Upper lobe of left lung (tissue), 4 donors: ENCODE measurements at regions not wholly inside any gene's neighbourhood (a gene's known extent, or its start where the extent isn't known, plus 50 kb on each side); places are given as distances from the start of the nearest gene placed in this dataset.

ENCODE experiments used
- EP300 ChIP-seq, 4 donors: sonication (generic); formaldehyde crosslinking; IDR thresholded peaks; one replicate each; pipeline ENCODE4 v1.5.1; 2017; ENCODE audit warnings: antibody characterized with exemption in 4 of 4, control low read depth in 2 of 4
- POLR2A ChIP-seq, 4 donors: fragments of 450-650 bp; IDR thresholded peaks; one replicate each; pipeline ENCODE4 v1.5.1; 2016 to 2017; ENCODE audit warnings: antibody characterized with exemption in 4 of 4, mild to moderate bottlenecking in 2 of 4
- POLR2AphosphoS5 ChIP-seq, 2 donors: sonication (generic); formaldehyde crosslinking; IDR thresholded peaks; one replicate each; pipeline ENCODE4 v1.5.1; 2017; ENCODE audit warnings: antibody characterized with exemption in 2 of 2
- TF ChIP-seq, protein P1 (sequence below), 6 experiments: fragments of 450-650 bp in 4 of 6; fragments of 200-600 bp in 2 of 6; sonication (generic) in 2 of 6; IDR thresholded peaks; one replicate each; pipeline ENCODE4 v1.5.1; 2016 to 2019; ENCODE audit warnings: antibody characterized with exemption in 6 of 6

GRCh38 chr2:129880971-129881370 lies 98.5 kb upstream of the RAB6C start:
- TF ChIP-seq POLR2AphosphoS5 (IDR thresholded peaks at IDR 0.05), result no peak
- TF ChIP-seq POLR2A (IDR thresholded peaks at IDR 0.05), result no peak
- TF ChIP-seq, protein P1, sequence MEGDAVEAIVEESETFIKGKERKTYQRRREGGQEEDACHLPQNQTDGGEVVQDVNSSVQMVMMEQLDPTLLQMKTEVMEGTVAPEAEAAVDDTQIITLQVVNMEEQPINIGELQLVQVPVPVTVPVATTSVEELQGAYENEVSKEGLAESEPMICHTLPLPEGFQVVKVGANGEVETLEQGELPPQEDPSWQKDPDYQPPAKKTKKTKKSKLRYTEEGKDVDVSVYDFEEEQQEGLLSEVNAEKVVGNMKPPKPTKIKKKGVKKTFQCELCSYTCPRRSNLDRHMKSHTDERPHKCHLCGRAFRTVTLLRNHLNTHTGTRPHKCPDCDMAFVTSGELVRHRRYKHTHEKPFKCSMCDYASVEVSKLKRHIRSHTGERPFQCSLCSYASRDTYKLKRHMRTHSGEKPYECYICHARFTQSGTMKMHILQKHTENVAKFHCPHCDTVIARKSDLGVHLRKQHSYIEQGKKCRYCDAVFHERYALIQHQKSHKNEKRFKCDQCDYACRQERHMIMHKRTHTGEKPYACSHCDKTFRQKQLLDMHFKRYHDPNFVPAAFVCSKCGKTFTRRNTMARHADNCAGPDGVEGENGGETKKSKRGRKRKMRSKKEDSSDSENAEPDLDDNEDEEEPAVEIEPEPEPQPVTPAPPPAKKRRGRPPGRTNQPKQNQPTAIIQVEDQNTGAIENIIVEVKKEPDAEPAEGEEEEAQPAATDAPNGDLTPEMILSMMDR (IDR thresholded peaks at IDR 0.05), result no peak
- TF ChIP-seq EP300 (IDR thresholded peaks at IDR 0.05), result no peak
